GM12873 (cell line): ENCODE measurements at regions not wholly inside any gene's neighbourhood (a gene's known extent, or its start where the extent isn't known, plus 50 kb on each side); places are given as distances from the start of the nearest gene placed in this dataset.

Experiments
- CTCF ChIP-seq: IDR thresholded peaks from 2 replicates; pipeline ENCODE4 v1.5.1; 2012; ENCODE audit warnings: low read depth, mild to moderate bottlenecking, moderate library complexity, low read length, control low read depth; ENCODE audit not compliant: insufficient read depth; ENCODE audit errors: missing control alignments

GRCh38 chr4:96652821-96653220 is 812.9 kb downstream of the PDHA2 start:
- no peak for TF ChIP-seq CTCF

GRCh38 chr4:96654045-96654444 is 814.2 kb downstream of the PDHA2 start:
- TF ChIP-seq CTCF: no peak

- no peak for TF ChIP-seq CTCF
Measured at GRCh38 chr4:96670381-96670780, 830.5 kb downstream of the PDHA2 start.

- TF ChIP-seq CTCF: no peak
Measured at GRCh38 chr4:96675416-96675815, 835.5 kb downstream of the PDHA2 start.

- no peak for TF ChIP-seq CTCF
Measured at GRCh38 chr4:96675896-96676295, 836.0 kb downstream of the PDHA2 start.

GRCh38 chr4:96676754-96677435 is 837.0 kb downstream of the PDHA2 start:
- no peak for TF ChIP-seq CTCF

- no peak for TF ChIP-seq CTCF
Measured at GRCh38 chr4:96677499-96677898, 837.6 kb downstream of the PDHA2 start.

GRCh38 chr4:96681218-96681617 is 841.3 kb downstream of the PDHA2 start:
- TF ChIP-seq CTCF: no peak
